Parathyroid adenoma (tissue), 2 donors: ENCODE measurements at regions not wholly inside any gene's neighbourhood (a gene's known extent, or its start where the extent isn't known, plus 50 kb on each side); places are given as distances from the start of the nearest gene placed in this dataset.

ENCODE experiments used
- H2AFZ ChIP-seq: fragments of 300-600 bp; sonication (generic); one replicate; pipeline ENCODE4 v1.7.0; 2017; ENCODE audit warnings: antibody characterized with exemption, mild to moderate bottlenecking
- H3K27ac ChIP-seq: fragments of 300-600 bp; sonication (generic); one replicate; pipeline ENCODE4 v1.7.0; 2017
- H3K27me3 ChIP-seq: fragments of 300-600 bp; sonication (generic); one replicate; pipeline ENCODE4 v1.7.0; 2017; ENCODE audit warnings: low read length; ENCODE audit not compliant: control insufficient read depth, insufficient read depth
- H3K36me3 ChIP-seq: fragments of 300-600 bp; sonication (generic); one replicate; pipeline ENCODE4 v1.7.0; 2017; ENCODE audit warnings: low read length; ENCODE audit not compliant: control insufficient read depth, insufficient read depth
- H3K4me1 ChIP-seq: fragments of 300-600 bp; sonication (generic); one replicate; pipeline ENCODE4 v1.7.0; 2017; ENCODE audit warnings: control low read depth
- H3K4me2 ChIP-seq: fragments of 300-600 bp; sonication (generic); one replicate; pipeline ENCODE4 v1.7.0; 2017; ENCODE audit warnings: low read length
- H3K4me3 ChIP-seq: fragments of 300-600 bp; sonication (generic); one replicate; pipeline ENCODE4 v1.7.0; 2017; ENCODE audit warnings: low read depth, low read length
- H3K79me2 ChIP-seq: fragments of 300-600 bp; sonication (generic); one replicate; pipeline ENCODE4 v1.7.0; 2017; ENCODE audit warnings: control low read depth
- H3K9ac ChIP-seq: fragments of 300-600 bp; sonication (generic); one replicate; pipeline ENCODE4 v1.7.0; 2017; ENCODE audit warnings: mild to moderate bottlenecking
- H3K9me3 ChIP-seq: fragments of 300-600 bp; sonication (generic); one replicate; pipeline ENCODE4 v1.7.0; 2017; ENCODE audit warnings: low read length; ENCODE audit not compliant: control insufficient read depth
- TF ChIP-seq, protein P1 (sequence below): fragments of 300-600 bp; sonication (generic); IDR thresholded peaks from one replicate; pipeline ENCODE4 v1.7.0; 2017; ENCODE audit warnings: antibody characterized with exemption, mild to moderate bottlenecking
- donor health status: primary hyperparathyroidism.

DNA sequence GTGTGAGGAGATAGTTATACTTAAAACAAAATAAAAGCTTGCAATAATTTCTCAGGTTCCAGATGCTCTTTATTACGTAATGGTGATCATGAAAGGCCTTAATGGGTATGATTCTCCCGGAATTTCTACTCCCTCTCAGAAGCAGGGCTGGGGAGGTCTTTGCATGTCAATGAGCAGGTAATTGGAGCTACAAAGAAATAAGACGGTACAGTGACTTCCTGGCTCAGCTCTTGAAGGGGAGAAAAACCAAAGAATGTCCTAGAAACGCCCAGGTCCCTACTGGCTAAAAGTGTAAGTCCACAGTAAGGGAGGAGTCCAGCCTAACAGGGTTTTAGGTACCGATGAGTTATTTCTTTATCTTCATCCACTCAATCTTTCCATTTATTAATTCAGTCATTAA, 390.9 kb downstream of the TMEM114 start:
- H3K9me3 ChIP-seq: no peaks in the 10 kb centered on the region
- no peak overlapping the region for H3K9ac ChIP-seq
- TF ChIP-seq, protein P1, sequence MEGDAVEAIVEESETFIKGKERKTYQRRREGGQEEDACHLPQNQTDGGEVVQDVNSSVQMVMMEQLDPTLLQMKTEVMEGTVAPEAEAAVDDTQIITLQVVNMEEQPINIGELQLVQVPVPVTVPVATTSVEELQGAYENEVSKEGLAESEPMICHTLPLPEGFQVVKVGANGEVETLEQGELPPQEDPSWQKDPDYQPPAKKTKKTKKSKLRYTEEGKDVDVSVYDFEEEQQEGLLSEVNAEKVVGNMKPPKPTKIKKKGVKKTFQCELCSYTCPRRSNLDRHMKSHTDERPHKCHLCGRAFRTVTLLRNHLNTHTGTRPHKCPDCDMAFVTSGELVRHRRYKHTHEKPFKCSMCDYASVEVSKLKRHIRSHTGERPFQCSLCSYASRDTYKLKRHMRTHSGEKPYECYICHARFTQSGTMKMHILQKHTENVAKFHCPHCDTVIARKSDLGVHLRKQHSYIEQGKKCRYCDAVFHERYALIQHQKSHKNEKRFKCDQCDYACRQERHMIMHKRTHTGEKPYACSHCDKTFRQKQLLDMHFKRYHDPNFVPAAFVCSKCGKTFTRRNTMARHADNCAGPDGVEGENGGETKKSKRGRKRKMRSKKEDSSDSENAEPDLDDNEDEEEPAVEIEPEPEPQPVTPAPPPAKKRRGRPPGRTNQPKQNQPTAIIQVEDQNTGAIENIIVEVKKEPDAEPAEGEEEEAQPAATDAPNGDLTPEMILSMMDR: no peak
- no peaks in the 10 kb centered on the region for H3K4me1 ChIP-seq
- no peaks in the 10 kb centered on the region for H3K79me2 ChIP-seq
- H3K27ac ChIP-seq: no peak overlapping the region
- no peaks in the 10 kb centered on the region for H3K27me3 ChIP-seq
- H3K4me3 ChIP-seq: no peak overlapping the region
- no peaks in the 10 kb centered on the region for H3K36me3 ChIP-seq
- no peak overlapping the region for H2AFZ ChIP-seq
- no peak overlapping the region for H3K4me2 ChIP-seq

DNA sequence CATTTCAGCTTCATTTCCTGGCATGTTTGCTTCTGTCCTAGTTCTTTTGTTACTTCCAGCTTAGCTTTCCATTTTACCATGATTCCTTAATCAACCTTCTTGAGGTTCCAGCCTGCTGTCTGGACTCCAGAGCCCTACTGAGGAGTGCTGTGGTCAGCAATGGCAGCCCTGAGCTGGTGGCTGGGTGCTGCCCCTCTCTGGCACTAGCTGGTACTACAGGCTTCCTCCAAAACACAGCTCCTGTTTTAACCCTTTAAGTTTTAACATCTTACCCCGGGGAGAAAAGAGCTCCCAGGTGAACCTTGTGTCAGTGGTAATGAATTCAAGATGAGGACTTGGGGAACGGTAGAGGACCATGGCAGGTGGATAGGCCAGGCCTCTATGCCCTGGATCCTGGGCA, 395.5 kb downstream of the TMEM114 start:
- Histone ChIP-seq H3K4me3 (no peak overlapping the region), H3K4me1 (no peaks in the 10 kb centered on the region), H2AFZ (no peak overlapping the region), H3K9me3 (no peaks in the 10 kb centered on the region), H3K4me2 (no peak overlapping the region), H3K79me2 (no peaks in the 10 kb centered on the region), H3K27ac (no peak overlapping the region), H3K36me3 (no peaks in the 10 kb centered on the region), H3K9ac (no peak overlapping the region), H3K27me3 (no peaks in the 10 kb centered on the region)
- TF ChIP-seq, protein P1: no peak

DNA sequence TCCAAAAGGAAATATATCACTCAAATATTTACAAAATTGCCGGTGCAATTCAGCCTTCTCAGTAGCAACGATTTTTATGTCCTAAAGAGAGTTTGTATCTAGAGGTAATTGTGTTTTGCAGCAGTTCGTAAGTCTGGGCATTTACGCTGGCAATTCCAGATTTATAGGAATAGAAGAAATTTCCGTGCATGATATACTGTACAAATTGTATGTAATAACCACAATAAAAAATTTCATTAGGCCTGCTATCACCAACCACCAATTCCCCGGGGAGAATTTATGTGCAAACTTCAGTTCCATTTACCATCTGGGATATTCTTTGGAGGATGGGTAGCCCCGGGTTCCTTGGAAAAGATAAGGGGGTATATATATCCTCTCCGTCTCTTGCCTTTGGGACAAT, 401.5 kb downstream of the TMEM114 start:
- Histone ChIP-seq H3K27me3 (no peaks in the 10 kb centered on the region), H3K4me1 (no peaks in the 10 kb centered on the region), H3K27ac (no peak overlapping the region), H3K9me3 (no peaks in the 10 kb centered on the region), H3K4me3 (no peak overlapping the region), H3K36me3 (no peaks in the 10 kb centered on the region), H3K4me2 (no peak overlapping the region), H2AFZ (no peak overlapping the region), H3K9ac (no peak overlapping the region), H3K79me2 (no peaks in the 10 kb centered on the region)
- TF ChIP-seq, protein P1: no peak

DNA sequence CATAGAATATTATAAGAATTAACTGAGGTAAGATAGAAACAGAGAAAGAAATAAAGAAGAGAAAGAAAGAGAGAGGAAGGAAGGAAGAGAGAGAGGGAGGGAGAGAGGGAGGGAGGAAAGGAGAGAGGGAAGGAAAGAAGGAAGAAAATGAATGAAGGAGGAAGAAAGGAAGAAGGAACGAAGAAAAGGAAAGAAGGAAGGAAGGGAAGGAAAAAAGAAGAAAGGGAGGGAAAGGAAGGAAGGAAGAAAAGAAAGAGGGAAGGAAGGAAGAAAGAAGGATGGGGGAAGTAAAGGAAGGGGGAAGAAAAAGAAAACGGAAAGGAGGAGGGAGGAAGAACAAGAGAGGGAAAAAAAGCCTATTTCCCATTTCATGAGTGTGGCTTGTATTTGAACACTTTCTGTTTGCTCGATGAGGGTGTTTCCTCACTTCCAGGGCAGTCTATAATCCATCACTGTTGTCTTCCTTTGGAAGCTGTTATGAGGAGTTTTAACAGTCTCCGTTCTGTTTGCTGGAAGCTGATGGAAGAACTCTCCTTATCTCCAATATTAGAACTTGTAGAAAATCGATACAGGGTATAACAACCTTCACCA, 402.4 kb downstream of the TMEM114 start:
- no peaks in the 10 kb centered on the region for H3K79me2 ChIP-seq
- no peaks in the 10 kb centered on the region for H3K36me3 ChIP-seq
- H3K27me3 ChIP-seq: no peaks in the 10 kb centered on the region
- no peaks in the 10 kb centered on the region for H3K9me3 ChIP-seq
- TF ChIP-seq, protein P1: no peak
- H2AFZ ChIP-seq: no peak overlapping the region
- no peak overlapping the region for H3K4me3 ChIP-seq
- H3K27ac ChIP-seq: no peak overlapping the region
- no peaks in the 10 kb centered on the region for H3K4me1 ChIP-seq
- H3K4me2 ChIP-seq: no peak overlapping the region
- H3K9ac ChIP-seq: no peak overlapping the region

DNA sequence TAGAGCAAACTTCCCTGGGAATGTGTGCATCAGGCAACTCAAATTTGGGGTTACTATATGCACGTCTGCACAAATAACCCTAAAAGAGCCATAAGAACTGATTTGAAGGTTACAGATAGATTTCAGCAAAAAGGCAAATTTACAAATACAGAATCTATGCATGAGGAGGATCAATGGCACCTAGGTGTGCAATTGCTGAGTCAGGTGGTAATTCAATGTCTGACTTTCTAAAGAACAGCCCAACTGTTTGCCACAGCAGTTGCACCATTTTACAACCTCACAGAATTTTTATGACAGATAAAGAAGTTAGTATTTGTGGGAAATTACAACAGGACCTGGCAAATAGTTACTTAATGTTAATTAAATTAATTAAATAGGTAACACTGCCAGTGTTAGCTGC, 405.5 kb downstream of the TMEM114 start:
- Histone ChIP-seq H2AFZ (no peak overlapping the region), H3K4me2 (no peak overlapping the region), H3K27ac (no peak overlapping the region), H3K36me3 (no peaks in the 10 kb centered on the region), H3K79me2 (no peaks in the 10 kb centered on the region), H3K4me1 (no peaks in the 10 kb centered on the region), H3K27me3 (no peaks in the 10 kb centered on the region), H3K9me3 (no peaks in the 10 kb centered on the region), H3K4me3 (no peak overlapping the region), H3K9ac (no peak overlapping the region)
- TF ChIP-seq, protein P1: no peak
